ENCODE measurements at regions not wholly inside any gene's neighbourhood (a gene's known extent, or its start where the extent isn't known, plus 50 kb on each side); places are given as distances from the start of the nearest gene placed in this dataset.

DNA sequence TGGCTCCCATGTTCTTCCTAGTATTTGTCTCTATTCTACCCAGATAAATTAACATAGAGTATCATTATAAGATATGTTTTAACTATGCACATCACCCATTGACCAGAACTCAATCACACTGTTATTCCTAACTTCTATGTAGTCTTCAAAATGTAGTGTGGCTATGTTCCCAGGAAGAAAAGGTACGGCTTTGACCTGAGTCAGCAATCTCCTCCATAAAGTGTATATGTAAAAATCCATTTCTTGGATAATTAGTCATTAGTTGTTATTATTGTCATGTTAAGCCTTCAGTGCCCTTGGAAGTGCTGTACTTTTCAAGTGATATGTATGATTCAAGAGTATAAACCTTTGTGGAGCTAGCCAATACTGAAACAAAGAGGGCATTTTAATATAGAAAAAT, 444.0 kb upstream of the ZWINT start:
- TF ChIP-seq, protein P1, sequence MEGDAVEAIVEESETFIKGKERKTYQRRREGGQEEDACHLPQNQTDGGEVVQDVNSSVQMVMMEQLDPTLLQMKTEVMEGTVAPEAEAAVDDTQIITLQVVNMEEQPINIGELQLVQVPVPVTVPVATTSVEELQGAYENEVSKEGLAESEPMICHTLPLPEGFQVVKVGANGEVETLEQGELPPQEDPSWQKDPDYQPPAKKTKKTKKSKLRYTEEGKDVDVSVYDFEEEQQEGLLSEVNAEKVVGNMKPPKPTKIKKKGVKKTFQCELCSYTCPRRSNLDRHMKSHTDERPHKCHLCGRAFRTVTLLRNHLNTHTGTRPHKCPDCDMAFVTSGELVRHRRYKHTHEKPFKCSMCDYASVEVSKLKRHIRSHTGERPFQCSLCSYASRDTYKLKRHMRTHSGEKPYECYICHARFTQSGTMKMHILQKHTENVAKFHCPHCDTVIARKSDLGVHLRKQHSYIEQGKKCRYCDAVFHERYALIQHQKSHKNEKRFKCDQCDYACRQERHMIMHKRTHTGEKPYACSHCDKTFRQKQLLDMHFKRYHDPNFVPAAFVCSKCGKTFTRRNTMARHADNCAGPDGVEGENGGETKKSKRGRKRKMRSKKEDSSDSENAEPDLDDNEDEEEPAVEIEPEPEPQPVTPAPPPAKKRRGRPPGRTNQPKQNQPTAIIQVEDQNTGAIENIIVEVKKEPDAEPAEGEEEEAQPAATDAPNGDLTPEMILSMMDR (IDR thresholded peaks at IDR 0.05) = no peak
- TF ChIP-seq ZFX (IDR thresholded peaks at IDR 0.05; ENCODE audit: borderline replicate concordance) = no peak

Data from 22Rv1 (cell line).